ENCODE measurements at regions not wholly inside any gene's neighbourhood (a gene's known extent, or its start where the extent isn't known, plus 50 kb on each side); places are given as distances from the start of the nearest gene placed in this dataset.

- TF ChIP-seq CTCF (IDR thresholded peaks at IDR 0.05) (no peak), POLR2A (IDR thresholded peaks at IDR 0.05) (no peak), EP300 (IDR thresholded peaks at IDR 0.05) (no peak)
Observed at GRCh38 chr20:52457826-52458225, 266.2 kb upstream of the ZFP64 start.

All from tibial nerve (tissue), 4 donors.